ENCODE measurements at regions not wholly inside any gene's neighbourhood (a gene's known extent, or its start where the extent isn't known, plus 50 kb on each side); places are given as distances from the start of the nearest gene placed in this dataset.
"Not testable (repeated sequence)": the region's sequence is repeated elsewhere in the genome, so short reads cannot be mapped to it uniquely, and the experiment has no call there.

GRCh38 chr1:68868606-68869005, 371.7 kb upstream of the DEPDC1 start:
- DNase-seq (ENCODE audit: low read depth in 2 of 2): no peak
- no peak for TF ChIP-seq CTCF (IDR thresholded peaks at IDR 0.05; ENCODE audit: low read depth, low read length)
- no peak overlapping the region for H3K4me3 ChIP-seq (replicated peaks in 1 of 2; ENCODE audit: low read depth in 2 of 2, low read length in 2 of 2)

GRCh38 chr1:68873144-68873543, 376.3 kb upstream of the DEPDC1 start:
- no peak for DNase-seq (ENCODE audit: low read depth in 2 of 2)
- H3K4me3 ChIP-seq (replicated peaks in 1 of 2; ENCODE audit: low read depth in 2 of 2, low read length in 2 of 2): no peak overlapping the region
- no peak for TF ChIP-seq CTCF (IDR thresholded peaks at IDR 0.05; ENCODE audit: low read depth, low read length)

- not testable (repeated sequence) for H3K4me3 ChIP-seq (replicated peaks in 1 of 2; ENCODE audit: low read depth in 2 of 2, low read length in 2 of 2); DNase-seq (ENCODE audit: low read depth in 2 of 2)
These were observed 384.7 kb upstream of the DEPDC1 start for GRCh38 chr1:68881330-68882194.

GRCh38 chr1:68889471-68889870, 392.6 kb upstream of the DEPDC1 start:
- no peak overlapping the region for H3K4me3 ChIP-seq (replicated peaks in 1 of 2; ENCODE audit: low read depth in 2 of 2, low read length in 2 of 2)
- no peak for TF ChIP-seq CTCF (IDR thresholded peaks at IDR 0.05; ENCODE audit: low read depth, low read length)
- no peak for DNase-seq (ENCODE audit: low read depth in 2 of 2)

GRCh38 chr1:68890736-68891135, 393.9 kb upstream of the DEPDC1 start:
- H3K4me3 ChIP-seq (replicated peaks in 1 of 2; ENCODE audit: low read depth in 2 of 2, low read length in 2 of 2): no peak overlapping the region
- DNase-seq (ENCODE audit: low read depth in 2 of 2): no peak
- TF ChIP-seq CTCF (IDR thresholded peaks at IDR 0.05; ENCODE audit: low read depth, low read length): no peak

GRCh38 chr1:68904477-68904876, 407.6 kb upstream of the DEPDC1 start:
- H3K4me3 ChIP-seq (replicated peaks in 1 of 2; ENCODE audit: low read depth in 2 of 2, low read length in 2 of 2): no peak overlapping the region
- no peak for TF ChIP-seq CTCF (IDR thresholded peaks at IDR 0.05; ENCODE audit: low read depth, low read length)
- peak; percentile 34 to 36 for DNase-seq (ENCODE audit: low read depth in 2 of 2)

GRCh38 chr1:68906431-68906830, 409.5 kb upstream of the DEPDC1 start:
- no peak overlapping the region for H3K4me3 ChIP-seq (replicated peaks in 1 of 2; ENCODE audit: low read depth in 2 of 2, low read length in 2 of 2)
- TF ChIP-seq CTCF (IDR thresholded peaks at IDR 0.05; ENCODE audit: low read depth, low read length): no peak
- DNase-seq (ENCODE audit: low read depth in 2 of 2): no peak

Data from cardiac fibroblast (primary cell).